Hematopoietic multipotent progenitor cell treated with erythropoietin and hydrocortisone succinate and interleukin-3 and kit ligand, for 4 days (in vitro differentiated cells): ENCODE measurements at regions not wholly inside any gene's neighbourhood (a gene's known extent, or its start where the extent isn't known, plus 50 kb on each side); places are given as distances from the start of the nearest gene placed in this dataset.
A peak's percentile ranks its signal among the peaks of the same experiment; 100 is the strongest.

Experiments used
- DNase-seq: peaks from one replicate; pipeline ENCODE4 v3.0.0-alpha.2; 2015

DNA sequence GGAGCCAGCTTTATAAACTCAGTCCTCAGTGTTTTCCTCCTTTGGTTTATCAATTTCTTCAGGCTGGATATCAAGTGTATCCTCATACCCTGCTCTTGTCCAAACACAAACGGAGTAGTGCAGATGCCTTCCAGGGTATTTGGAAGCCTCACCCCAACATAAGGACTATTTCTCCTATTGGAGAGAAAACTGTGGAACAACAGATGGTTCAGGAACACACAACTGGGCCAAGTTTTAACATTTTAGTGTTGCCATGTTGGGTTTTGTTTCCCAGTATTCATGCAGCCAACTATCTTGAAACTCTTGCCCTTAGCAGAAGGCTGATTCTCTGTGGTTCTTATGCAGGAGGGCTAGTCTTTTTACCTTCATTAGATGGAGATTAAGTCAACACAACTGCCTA, 398.1 kb downstream of the GABRB3 start:
- no peak for DNase-seq

DNA sequence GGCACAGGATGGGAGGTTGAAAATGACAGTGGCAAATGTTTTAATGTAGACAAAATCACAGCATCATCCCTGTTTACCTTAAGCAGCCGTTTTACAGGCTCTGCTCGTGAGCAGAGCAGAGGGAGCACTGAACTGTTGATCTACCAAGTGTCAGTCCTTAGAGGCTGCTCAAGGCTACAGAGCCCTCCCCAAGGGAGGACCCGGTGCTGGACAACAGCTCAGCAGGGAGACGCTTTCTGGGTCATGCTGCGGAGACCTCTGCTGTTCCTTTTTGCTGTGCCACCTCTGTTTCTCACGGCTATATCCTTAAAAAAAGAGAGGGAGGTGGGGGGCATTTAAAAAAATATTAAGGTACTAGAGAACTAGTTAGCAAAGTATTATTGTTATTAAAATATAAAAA, 400.2 kb downstream of the GABRB3 start:
- no peak for DNase-seq

DNA sequence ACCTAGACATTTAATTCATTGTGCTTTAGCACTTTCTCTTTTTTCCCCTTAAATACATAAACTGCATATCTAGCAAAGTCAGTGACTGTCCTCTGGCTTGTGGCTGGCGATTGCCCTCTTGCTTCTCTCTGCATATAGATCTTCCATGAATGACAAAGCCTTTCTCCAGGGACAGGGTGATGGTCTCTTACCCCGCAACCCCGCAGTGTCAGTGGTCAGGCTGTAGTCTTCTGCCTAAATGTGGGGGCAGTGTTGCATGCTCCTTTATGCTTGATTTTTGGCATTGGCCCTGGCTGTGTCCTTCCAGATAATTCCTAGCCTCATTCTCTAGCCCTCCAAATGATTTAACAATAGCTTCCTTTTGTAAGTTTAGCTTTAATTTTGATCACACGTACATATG, 407.8 kb downstream of the GABRB3 start:
- DNase-seq, result no peak

DNA sequence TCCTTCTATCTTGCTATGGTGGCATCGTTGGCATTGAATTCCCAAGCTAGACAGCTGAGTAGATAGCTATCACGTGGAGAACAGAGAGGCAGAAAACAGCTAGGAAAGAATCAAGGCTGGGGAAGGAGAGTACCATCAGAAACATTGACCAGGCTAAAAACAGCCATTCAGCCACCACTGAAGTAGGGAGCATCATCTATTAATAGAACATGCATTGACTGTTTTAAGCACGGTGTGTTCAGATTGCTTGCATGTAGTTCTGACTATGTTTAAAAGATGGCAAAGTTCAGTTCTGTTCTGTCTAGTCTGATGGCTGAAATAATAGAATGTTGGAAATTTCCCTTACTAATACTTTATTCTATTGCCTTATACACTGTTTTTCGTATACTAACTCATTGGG, 413.0 kb downstream of the GABRB3 start:
- no peak for DNase-seq

DNA sequence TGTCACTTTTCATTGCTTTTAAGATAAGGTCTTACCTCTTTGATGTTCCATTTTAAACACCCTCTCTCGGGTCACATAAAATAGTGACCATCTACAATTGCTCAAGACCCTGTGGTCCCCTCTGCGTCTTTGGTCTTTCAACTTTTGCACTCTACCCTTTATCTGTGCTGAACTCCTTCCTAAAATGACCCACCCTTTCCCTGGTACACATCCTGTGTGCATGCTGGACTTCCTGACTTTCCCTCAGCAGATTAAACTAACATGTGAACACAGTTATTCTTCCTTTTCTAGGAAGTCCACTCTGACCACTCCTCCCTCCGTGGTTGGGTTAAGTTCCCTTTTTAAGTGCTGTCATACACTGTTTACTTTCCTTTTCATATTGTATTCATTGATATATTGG, 414.2 kb downstream of the GABRB3 start:
- no peak for DNase-seq

DNA sequence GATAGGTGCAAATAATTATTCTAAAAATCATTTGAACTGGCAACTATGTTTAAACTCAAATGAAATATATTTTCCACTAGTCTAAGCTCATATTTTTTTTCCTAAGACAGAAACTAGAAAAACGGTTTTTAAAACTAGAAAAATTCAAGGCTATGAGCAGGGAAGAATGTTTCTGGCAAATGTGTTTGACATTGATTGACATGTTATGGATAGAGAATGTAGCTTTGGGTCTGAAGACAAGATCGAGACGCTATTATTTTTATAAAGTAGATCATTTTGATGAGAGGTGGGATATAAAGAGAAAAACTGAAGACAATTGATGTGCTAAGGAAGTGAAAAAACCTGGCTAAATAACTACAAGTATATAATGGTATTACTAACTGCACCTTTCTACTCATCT, 415.2 kb downstream of the GABRB3 start:
- no peak for DNase-seq

DNA sequence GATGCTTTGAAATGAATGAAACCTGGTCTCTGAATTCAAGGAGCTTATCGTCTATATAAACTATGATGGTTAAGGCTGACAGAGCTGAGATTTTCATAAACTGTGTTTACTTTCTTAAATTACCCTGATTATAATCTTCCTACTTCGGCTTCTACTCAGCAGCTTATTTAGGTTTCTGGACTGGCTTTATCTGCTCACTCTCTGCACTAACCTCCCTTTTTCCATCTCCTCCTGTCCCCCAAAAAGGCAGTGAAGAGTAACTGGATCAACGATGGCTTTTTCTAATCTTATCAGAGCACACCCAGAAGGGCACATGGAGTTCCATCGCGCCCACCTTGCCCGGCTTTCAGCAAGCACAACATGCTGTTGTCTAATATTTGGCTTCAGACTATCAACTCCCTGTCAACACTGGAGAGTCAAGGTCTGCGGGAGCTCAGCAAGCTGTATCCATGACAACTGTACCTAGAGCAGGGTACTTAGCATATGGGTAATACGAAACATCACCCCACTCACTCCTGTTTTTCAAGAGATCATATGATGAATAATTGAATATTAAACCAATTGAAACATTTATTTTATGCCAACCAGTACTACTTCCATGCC, 417.3 kb downstream of the GABRB3 start:
- DNase-seq, result no peak

DNA sequence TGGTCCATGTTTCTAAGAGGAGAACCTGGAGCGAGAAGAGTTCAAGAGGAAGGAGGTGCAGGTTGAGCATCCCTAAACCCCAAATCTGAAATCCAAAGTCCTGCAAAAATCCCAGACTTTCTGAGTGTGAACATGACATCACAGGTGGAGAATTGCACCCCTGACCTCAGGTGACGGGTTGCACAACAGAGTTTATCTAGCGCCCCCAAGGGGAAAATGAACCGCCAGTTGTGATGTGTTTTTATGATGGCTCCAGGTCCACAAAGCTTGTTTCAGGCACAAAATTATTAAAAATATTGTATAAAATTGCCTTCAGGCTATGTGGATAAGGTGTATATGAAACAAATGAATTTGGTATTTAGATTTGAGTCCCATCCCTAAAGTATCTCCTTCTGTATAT, 420.0 kb downstream of the GABRB3 start:
- DNase-seq, result no peak

DNA sequence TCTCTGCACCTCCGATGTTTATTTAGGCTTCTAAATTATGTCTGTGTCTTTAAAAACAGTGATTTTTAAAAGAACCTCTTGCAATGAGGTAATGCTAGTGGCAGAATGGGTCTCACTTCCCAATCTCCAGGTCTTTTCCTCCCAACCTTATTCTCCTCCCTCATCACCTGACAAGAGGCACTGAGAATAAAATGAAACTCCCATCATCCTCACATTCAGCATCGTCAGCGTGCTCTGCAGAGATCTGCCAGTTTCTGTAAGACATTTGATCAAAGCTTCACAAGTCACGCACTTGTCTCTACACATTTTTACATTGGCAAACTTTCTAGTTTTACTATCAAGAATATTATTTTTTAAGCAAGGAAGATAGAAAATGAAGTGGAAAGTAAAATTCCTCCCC, 420.5 kb downstream of the GABRB3 start:
- no peak for DNase-seq

DNA sequence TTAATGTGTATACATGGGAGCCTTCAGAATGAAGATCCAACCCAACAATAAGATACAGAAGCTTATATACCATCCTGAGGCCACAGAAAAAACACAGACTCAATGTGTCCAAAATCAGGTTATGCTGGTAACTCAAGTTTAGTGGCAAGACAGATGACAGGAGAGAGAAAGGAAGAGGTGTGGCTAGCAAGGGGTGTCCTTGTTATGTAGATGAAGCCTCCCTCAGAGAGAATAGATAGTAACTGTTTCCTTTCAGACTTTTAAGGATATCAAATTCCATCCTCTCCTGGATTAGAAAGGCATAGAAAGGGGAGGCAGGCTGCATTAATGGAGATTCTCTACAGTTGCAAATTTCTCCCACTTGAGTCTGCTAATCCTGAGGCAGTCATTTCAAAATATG, 447.4 kb downstream of the GABRB3 start:
- DNase-seq, result no peak

DNA sequence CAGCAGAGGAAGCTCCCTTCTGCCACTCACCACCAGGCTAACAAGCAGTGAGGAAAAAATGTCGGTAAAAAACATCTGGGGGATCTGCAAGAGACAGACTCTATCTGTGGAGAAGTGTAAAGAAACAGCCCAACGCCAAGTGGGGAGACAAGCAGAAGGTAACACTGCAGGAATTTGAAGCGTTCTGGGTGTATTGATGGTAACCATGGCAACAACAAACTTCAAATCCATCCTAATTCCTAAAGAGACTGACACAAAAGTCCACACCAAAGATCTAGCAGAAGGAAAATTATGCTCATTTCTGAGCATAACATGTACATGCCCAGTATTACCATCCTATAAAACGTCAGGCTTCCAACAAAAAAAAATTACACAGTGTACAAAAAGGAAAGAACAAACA, 449.3 kb downstream of the GABRB3 start:
- no peak for DNase-seq

DNA sequence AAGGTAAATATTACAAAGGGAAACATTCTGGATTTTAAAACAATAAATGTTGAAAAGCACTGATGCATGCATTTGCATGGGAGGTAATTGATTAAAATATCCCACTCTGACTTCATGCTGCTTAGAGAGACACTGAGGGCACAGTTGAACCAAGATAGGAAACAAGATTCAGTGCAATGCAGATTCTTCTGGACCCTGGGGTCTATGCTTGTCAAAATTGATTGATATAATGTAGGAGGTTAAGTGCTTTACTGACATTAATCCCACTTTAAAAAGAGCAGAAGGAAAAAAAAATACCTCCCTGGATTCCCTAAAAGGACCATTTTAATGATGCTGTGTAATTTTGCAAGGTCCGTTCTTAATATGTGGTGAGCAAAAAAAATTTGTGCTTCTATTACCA, 454.2 kb downstream of the GABRB3 start:
- DNase-seq, result no peak

DNA sequence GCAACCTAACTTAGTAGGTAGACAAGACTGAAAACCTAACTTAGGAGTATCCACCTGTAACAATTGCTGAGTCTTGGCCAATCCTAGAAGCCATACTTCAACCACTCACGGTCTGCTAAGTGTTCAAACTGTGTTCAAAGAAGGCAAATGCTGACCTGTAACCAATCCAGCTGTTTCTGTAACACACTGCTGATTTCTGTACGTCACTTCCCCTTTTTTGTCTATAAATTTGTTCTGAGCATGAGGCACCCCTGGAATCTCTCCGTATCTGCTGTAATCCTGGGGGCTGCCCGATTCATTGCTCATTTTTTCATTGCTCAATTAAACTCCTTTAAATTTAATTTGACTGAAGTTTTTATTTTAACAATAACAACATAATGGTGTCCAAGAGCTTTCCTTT, 451.4 kb upstream of the ATP10A start:
- no peak for DNase-seq

DNA sequence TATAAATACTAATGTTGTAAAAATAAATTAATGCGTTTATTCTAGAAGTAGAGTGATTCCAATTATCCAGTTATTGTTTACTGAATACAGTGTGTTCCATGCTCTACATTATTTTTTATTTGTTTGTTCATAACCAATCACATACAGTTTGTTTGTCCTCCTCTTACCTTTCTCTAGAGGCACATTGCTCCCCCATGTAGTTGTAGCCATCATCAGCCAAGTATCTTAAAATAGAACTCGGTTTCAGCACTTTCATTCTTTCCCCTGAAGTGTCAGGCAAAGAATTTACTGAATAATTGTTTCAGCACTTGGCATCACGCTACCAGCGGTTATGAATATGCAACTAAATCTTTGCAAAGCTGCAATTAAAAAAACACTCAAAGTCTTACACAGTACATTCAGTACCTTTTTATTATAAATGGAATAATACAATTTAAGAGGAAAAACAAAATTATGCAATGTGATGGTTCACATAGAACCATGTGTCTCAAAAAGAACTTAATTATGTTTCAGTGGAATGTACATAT, 448.6 kb upstream of the ATP10A start:
- DNase-seq, result no peak

DNA sequence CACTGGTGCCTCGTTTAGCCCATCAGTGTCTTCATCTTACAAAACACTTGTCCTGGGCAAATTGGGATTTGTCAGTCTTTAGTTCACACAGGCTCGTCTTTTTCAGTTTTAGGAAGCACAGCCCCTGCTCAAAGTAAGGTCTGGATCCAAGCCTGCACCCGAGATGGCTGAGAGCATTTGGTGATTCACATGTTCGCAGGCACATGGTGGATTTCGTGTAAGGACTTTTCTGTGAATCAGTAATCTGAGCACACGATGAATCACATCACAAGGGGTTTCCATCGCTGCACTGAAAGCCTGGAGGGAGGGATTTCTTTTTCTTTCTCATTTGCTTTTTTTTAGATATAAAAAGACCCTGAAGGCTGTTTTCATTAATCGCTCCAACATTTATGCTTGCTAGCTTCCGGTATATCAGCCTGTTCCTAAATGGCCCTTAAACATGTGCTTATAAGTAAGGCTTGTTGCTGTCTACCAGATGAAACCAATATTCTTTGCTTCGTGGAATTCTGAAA, 435.6 kb upstream of the ATP10A start:
- no peak for DNase-seq

DNA sequence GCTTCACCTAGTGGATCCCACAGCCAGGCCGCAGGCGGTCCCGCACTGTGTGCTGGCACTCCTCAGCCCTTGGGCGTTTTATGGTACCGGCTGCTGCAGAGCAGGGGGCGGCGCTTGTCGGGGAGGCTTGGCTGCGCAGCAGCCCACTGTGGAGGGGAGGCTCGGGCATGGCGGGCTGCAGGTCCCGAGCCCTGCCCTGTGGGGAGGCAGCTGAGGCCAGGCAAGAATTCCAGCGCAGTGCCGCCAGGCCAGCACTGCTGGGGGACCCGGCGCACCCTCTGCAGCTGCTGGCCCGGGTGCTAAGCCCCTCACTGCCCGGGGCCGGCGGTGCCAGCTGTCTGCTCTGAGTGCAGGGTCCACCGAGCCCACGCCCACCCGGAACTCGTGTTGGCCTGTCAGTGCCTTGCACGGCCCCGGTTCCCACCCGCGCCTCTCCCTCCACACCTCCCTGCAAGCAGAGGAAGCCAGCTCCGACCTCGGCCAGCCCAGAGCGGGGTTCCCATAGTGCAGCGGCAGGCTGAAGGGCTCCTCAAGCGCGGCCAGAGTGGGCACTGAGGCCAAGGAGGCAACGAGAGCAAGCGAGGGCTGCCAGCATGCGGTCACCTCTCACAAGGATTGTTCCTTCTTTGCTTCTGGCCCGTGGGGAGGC, 435.0 kb upstream of the ATP10A start:
- no peak for DNase-seq

DNA sequence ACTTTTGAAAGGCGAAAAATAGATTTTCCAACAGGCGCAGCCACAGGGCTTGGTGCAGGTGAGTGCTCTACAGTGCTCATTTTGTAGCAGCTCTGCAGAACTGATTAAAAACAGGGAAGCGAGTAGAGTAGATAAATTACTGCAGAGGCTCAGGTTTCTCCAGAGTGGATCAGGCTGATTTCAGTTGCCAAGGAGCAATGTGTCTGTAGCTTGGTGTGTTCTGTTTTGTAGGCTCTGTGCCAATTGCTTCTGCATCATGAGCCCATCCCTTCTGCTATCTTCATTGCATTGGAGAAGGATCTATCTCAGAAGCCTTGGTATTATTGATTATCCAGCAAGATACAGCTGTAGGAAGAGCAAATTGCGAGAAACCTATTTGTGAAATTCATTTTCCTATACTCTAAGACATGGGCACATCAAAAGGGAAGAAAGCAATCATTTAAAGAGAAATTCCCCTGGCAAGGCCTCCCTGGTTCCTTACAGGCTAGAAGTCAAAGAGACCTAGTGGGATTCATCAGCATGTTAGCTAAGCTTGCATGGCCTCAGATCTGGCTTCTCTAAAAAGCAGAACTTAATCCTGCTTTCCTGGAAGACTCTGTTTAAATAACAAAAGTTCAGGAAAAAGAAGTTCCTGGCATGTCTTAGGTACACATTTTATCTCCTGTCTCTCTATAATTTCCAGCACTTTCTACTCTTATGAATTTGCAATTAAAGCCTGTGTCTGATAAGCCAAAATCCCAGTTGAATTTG, 432.4 kb upstream of the ATP10A start:
- DNase-seq, result no peak

DNA sequence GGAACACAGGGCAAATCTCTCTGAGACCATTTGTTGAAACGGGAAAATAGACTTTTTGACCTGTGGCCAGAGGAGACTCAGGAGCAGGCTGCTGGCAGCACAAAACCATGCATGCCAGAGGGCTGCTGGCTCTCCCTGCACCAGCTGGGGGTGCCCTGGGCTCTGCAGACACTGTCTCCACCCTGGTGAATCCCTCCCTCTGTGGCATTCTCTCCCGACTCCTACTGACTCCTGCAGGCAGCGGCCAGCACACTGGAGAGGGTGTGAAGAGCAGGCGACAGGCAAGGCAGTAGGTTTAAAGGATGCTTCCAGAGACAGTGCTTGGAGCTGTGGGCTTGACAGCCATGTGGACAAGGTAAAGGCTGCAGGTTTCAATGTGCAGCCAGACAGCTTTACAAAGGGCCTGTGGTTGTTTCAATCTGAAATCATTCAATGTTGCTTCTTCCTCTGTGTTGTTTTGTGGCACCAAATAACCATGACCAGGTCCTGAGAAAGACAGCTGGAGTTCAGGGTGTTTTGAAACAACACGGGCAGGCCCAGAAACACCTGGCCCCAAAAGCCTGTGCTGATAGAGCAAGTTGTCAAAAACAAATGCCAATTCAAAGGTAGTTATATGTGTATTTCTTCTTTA, 431.0 kb upstream of the ATP10A start:
- DNase-seq, result no peak

DNA sequence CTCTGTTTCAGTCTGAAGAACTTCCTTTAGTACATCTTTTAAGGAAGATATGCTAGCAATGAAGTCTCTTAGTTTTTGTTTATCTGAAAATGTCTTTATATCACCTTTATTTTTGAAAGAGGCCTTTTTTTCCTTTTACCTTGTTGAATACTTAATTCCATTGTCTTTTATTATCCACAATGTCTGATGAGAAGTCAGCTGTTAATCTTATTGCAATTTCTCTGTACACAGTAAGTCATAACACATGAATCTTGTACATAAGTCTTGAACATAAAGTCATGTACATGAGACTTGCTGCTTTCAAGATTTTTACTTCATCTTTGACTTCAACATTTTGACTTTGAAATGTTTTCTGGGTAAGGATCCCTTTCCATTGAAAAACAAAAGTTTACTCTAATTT, 424.3 kb upstream of the ATP10A start:
- peak; percentile 1 for DNase-seq

DNA sequence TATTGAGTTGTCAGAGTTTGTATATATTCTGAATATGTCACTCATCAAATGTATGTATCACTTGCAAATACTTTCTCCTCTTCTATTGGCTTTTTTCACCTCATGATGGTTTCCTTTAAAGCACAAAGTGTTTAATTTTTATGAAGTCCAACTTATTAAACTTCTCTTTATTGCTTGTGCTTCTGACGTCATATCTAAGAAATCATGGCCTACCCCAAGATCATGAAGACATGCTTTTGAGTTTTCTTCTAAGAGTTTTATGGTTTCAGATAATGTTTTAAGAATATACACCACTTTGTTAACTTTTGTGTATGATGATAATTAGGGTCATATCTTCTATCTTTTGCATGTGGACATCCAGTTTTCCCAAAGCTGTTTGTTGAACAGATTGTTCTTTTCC, 417.2 kb upstream of the ATP10A start:
- DNase-seq, result no peak

DNA sequence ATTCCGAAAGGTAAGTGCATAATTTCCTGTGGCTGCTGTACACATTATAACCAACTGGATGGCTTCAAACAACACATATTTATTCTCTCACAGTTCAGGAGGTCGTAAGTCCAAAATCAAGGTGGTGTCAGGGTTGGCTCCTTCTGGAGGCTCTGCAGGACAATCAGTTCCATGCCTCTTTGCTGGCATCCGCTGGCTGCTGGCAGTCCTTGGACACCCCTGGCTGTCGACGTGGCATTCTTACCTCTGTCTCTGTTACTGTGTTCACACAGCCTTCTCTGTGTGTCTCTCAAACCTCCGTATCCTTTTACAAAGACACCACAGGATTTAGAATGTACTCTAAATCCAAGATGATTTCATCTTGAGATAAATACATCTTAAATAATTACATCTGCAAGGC, 398.8 kb upstream of the ATP10A start:
- DNase-seq, result no peak

DNA sequence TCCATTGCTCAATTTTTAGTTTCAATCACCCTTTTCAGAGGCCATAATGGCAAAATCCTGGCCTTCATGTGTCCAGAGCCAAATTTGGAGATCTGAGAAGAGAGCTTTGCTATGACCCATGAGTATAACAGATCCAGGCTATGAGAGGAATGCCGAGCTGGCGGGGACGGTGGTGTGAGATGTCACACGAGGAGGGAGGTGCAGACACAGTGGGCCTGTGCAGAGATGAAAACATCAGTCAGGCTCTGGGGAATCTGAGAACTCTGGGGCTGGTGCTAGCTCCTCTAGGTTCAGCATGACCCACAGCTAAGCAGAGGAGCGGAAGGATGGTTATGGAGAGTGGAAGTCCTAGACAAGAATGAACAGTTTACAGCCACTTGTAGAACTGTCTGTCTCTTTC, 398.3 kb upstream of the ATP10A start:
- no peak for DNase-seq

DNA sequence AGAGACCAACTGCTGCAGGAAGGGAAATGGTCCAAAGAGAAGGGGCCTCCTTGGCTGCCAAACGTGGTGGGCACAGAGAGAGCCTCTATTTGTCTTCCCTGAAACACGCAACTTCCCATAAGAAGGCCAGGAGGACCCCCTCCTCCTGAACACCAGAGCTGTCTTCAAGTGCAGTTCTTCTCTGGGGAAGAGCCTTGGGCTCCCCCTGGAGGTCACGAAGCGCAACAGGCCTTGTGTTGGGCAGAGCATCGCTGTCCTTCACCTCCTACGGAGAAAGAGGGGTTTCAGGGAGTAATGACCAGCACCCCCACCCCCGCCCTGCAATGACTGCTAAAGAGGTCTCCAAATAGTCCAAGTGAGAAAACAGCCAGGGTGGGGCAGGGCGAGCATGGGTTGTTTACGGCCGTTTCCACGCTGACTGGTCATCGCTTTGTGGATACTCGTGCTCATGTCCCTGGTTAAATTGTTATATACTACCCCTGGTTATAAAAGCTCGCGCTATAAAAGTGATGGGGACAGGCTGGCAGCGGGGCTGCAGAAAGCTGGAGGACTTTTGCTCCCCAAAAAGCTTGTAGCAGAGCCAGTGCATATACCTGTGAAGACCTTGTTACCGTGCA, 397.5 kb upstream of the ATP10A start:
- DNase-seq, result peak; percentile 69
